H1 (cell line): ENCODE measurements at regions not wholly inside any gene's neighbourhood (a gene's known extent, or its start where the extent isn't known, plus 50 kb on each side); places are given as distances from the start of the nearest gene placed in this dataset.

Experiments used
- CTCF ChIA-PET: fragments of 300-600 bp; sonication (Branson Sonifier 250); formaldehyde crosslinking; loops from one replicate; lab custom pipeline; 2021; ENCODE audit not compliant: partially characterized antibody; lab: Charles Lee
- POLR2A ChIA-PET: fragments of 300-600 bp; sonication (Branson Sonifier 250); formaldehyde crosslinking; loops from one replicate; lab custom pipeline; 2021; ENCODE audit warnings: inconsistent platforms; ENCODE audit not compliant: partially characterized antibody; lab: Charles Lee
- DNase-seq, 2 experiments: peaks; one replicate each; pipeline versions ENCODE4 v3.0.0 to v3.0.0-alpha.2; 2010 to 2022; ENCODE audit warnings: low spot score in 2 of 2, low read depth in 1 of 2, mixed read lengths in 1 of 2
- FAIRE-seq: peaks from 2 replicates; lab custom pipeline; 2011; peaks lifted over from hg19 to GRCh38; lab: Jason Lieb, UNC
- H2AFZ ChIP-seq: 2 replicates; pipeline ENCODE4 v1.8.1; 2012; ENCODE audit warnings: low read length, inconsistent platforms
- H2AK5ac ChIP-seq: 2 replicates; pipeline ENCODE4 v1.6.1; 2013; ENCODE audit warnings: low read depth, low read length
- H2BK120ac ChIP-seq: replicated peaks from 2 replicates; pipeline ENCODE3; 2013; ENCODE audit warnings: low read depth, low read length, inconsistent platforms
- H2BK12ac ChIP-seq: 2 replicates; pipeline ENCODE4 v1.6.1; 2013; ENCODE audit warnings: low read depth, low read length
- H2BK15ac ChIP-seq: 2 replicates; pipeline ENCODE4 v1.6.1; 2013; ENCODE audit warnings: low read length
- H2BK20ac ChIP-seq: 2 replicates; pipeline ENCODE4 v1.6.1; 2013; ENCODE audit warnings: low read length
- H2BK5ac ChIP-seq: 2 replicates; pipeline ENCODE4 v1.6.1; 2013; ENCODE audit warnings: low read depth, low read length
- H3K14ac ChIP-seq: 2 replicates; pipeline ENCODE4 v1.6.1; 2013; ENCODE audit warnings: inconsistent platforms; ENCODE audit not compliant: insufficient read length
- H3K18ac ChIP-seq: 2 replicates; pipeline ENCODE4 v1.6.1; 2013; ENCODE audit warnings: low read length; ENCODE audit errors: extremely low read depth
- H3K23ac ChIP-seq: 2 replicates; pipeline ENCODE4 v1.6.1; 2013; ENCODE audit warnings: inconsistent platforms; ENCODE audit not compliant: insufficient read length
- H3K23me2 ChIP-seq: 2 replicates; pipeline ENCODE4 v1.6.1; 2013; ENCODE audit warnings: low read depth, low read length
- H3K27ac ChIP-seq: 2 replicates; pipeline ENCODE4 v1.6.1; 2011; ENCODE audit warnings: low read depth, low read length, inconsistent platforms
- H3K27me3 ChIP-seq, 4 experiments: replicated peaks in 1 of 4; 1 replicate in 1 of 4; 2 replicates in 3 of 4; pipeline versions ENCODE4 v1.6.1 to v1.8.1; 2011 to 2013; ENCODE audit warnings: low read length in 3 of 4, mild to moderate bottlenecking in 3 of 4, inconsistent platforms in 2 of 4, mixed read lengths in 2 of 4, moderate library complexity in 1 of 4; ENCODE audit not compliant: control insufficient read depth in 3 of 4, insufficient read depth in 3 of 4; ENCODE audit errors: extremely low read depth in 1 of 4
- H3K36me3 ChIP-seq, 4 experiments: 2 replicates each; pipeline versions ENCODE4 v1.6.1 to v1.8.1; 2011 to 2013; ENCODE audit warnings: mild to moderate bottlenecking in 4 of 4, low read length in 3 of 4, moderate library complexity in 2 of 4, control low read depth in 1 of 4, inconsistent platforms in 1 of 4; ENCODE audit not compliant: insufficient read depth in 4 of 4, control insufficient read depth in 2 of 4
- H3K4ac ChIP-seq: replicated peaks from 2 replicates; pipeline ENCODE3; 2013; ENCODE audit warnings: low read length, low read depth, mixed read lengths, inconsistent platforms; ENCODE audit not compliant: insufficient read length
- H3K4me1 ChIP-seq, 4 experiments: replicated peaks in 1 of 4; 1 replicate in 1 of 4; 2 replicates in 3 of 4; pipeline versions ENCODE4 v1.6.1 to v1.8.1; 2011 to 2013; ENCODE audit warnings: low read length in 3 of 4, inconsistent platforms in 2 of 4, mixed read lengths in 1 of 4; ENCODE audit not compliant: insufficient read depth in 4 of 4, control insufficient read depth in 3 of 4
- H3K4me2 ChIP-seq, 2 experiments: 2 replicates each; pipeline versions ENCODE4 v1.6.1 to v1.8.1; 2011 to 2013; ENCODE audit warnings: low read depth in 2 of 2, low read length in 2 of 2, control low read depth in 1 of 2, inconsistent platforms in 1 of 2, mild to moderate bottlenecking in 1 of 2; ENCODE audit not compliant: insufficient read depth in 1 of 2
- H3K4me3 ChIP-seq, 4 experiments: fragments of 200-600, 300-600 bp in 1 of 4; sonication (generic), shearing (Covaris generic), sonication (Bioruptor Twin) in 1 of 4; 2 replicates each; pipeline versions ENCODE4 v1.5.1 to v1.8.1; 2011 to 2016; ENCODE audit warnings: low read length in 4 of 4, low read depth in 3 of 4, control low read depth in 2 of 4, inconsistent platforms in 2 of 4, mild to moderate bottlenecking in 2 of 4, mixed read lengths in 1 of 4, moderate library complexity in 1 of 4; ENCODE audit not compliant: insufficient read depth in 2 of 4; ENCODE audit errors: extremely low read depth in 1 of 4
- H3K56ac ChIP-seq: replicated peaks from 2 replicates; pipeline ENCODE3; 2013; ENCODE audit warnings: low read depth, mild to moderate bottlenecking, mixed read lengths, low read length, inconsistent platforms; ENCODE audit not compliant: insufficient read length
- H3K79me1 ChIP-seq: 2 replicates; pipeline ENCODE4 v1.6.1; 2013; ENCODE audit warnings: low read depth, low read length, control low read depth
- H3K79me2 ChIP-seq, 2 experiments: 2 replicates each; pipeline versions ENCODE4 v1.6.1 to v1.8.1; 2012 to 2013; ENCODE audit warnings: low read length in 2 of 2, mild to moderate bottlenecking in 2 of 2, inconsistent platforms in 1 of 2; ENCODE audit not compliant: insufficient read depth in 2 of 2, control insufficient read depth in 1 of 2
- H3K9ac ChIP-seq, 4 experiments: replicated peaks in 1 of 4; 1 replicate in 1 of 4; 2 replicates in 3 of 4; pipeline versions ENCODE4 v1.6.1 to v1.8.1; 2011 to 2013; ENCODE audit warnings: low read depth in 3 of 4, low read length in 3 of 4, control low read depth in 2 of 4, mild to moderate bottlenecking in 2 of 4, moderate library complexity in 2 of 4, inconsistent platforms in 1 of 4; ENCODE audit errors: extremely low read depth in 1 of 4
- H3K9me3 ChIP-seq, 2 experiments: 2 replicates each; pipeline versions ENCODE4 v1.6.1 to v1.8.1; 2012 to 2013; ENCODE audit warnings: mild to moderate bottlenecking in 2 of 2, moderate library complexity in 2 of 2, control low read depth in 1 of 2, inconsistent platforms in 1 of 2, low read depth in 1 of 2, low read length in 1 of 2, mixed read lengths in 1 of 2; ENCODE audit not compliant: insufficient read depth in 2 of 2
- H4K20me1 ChIP-seq, 2 experiments: replicated peaks in 1 of 2; 2 replicates each; pipeline versions ENCODE3 to v1.8.1; 2011 to 2013; ENCODE audit warnings: inconsistent platforms in 2 of 2, low read length in 2 of 2, mild to moderate bottlenecking in 1 of 2; ENCODE audit not compliant: insufficient read depth in 2 of 2, control insufficient read depth in 1 of 2
- H4K5ac ChIP-seq: 2 replicates; pipeline ENCODE4 v1.6.1; 2013; ENCODE audit warnings: low read length, low read depth, mixed read lengths, inconsistent platforms; ENCODE audit not compliant: insufficient read length
- H4K8ac ChIP-seq: 2 replicates; pipeline ENCODE4 v1.8.0; 2013; ENCODE audit warnings: mild to moderate bottlenecking, moderate library complexity, low read length, inconsistent platforms; ENCODE audit not compliant: insufficient read depth; ENCODE audit errors: extremely low read depth
- H4K91ac ChIP-seq: replicated peaks from 2 replicates; pipeline ENCODE3; 2013; ENCODE audit warnings: low read length, mixed read lengths, inconsistent platforms; ENCODE audit not compliant: insufficient read length
- CHD2 ChIP-seq: IDR thresholded peaks from 2 replicates; pipeline ENCODE4 v1.6.1; 2012; ENCODE audit warnings: low read length, improper control_type of control experiment
- CREB1 ChIP-seq: IDR thresholded peaks from 2 replicates; pipeline ENCODE4 v1.6.1; 2012; ENCODE audit warnings: inconsistent platforms
- CTBP2 ChIP-seq: IDR thresholded peaks from 2 replicates; pipeline ENCODE4 v1.7.0; 2011; ENCODE audit warnings: borderline replicate concordance, mild to moderate bottlenecking, moderate library complexity, mixed read lengths, low read length; ENCODE audit not compliant: insufficient read depth, insufficient read length
- EGR1 ChIP-seq: IDR thresholded peaks from 2 replicates; pipeline ENCODE4 v1.6.1; 2011; ENCODE audit warnings: low read depth, low read length, borderline replicate concordance
- KDM4A ChIP-seq: IDR thresholded peaks from one replicate; pipeline ENCODE4 v1.7.1; 2012; ENCODE audit warnings: low read depth, mild to moderate bottlenecking, moderate library complexity, low read length, inconsistent platforms; ENCODE audit not compliant: severe bottlenecking
- POU5F1 ChIP-seq: IDR thresholded peaks from 2 replicates; pipeline ENCODE4 v1.6.1; 2011; ENCODE audit warnings: low read depth, mild to moderate bottlenecking, low read length, moderate library complexity
- RXRA ChIP-seq: IDR thresholded peaks from 2 replicates; pipeline ENCODE4 v1.6.1; 2011; ENCODE audit warnings: low read depth, mild to moderate bottlenecking, low read length, moderate library complexity; ENCODE audit not compliant: insufficient read depth
- SAP30 ChIP-seq: fragments of 300-600 bp; sonication (generic); IDR thresholded peaks from 2 replicates; pipeline ENCODE4 v1.7.1; 2012; ENCODE audit warnings: low read length, moderate library complexity, mild to moderate bottlenecking, inconsistent platforms; ENCODE audit not compliant: insufficient read depth, insufficient replicate concordance
- SP1 ChIP-seq: IDR thresholded peaks from 2 replicates; pipeline ENCODE4 v1.6.1; 2011; ENCODE audit warnings: low read depth, low read length
- SP4 ChIP-seq: IDR thresholded peaks from 2 replicates; pipeline ENCODE4 v1.6.1; 2012; ENCODE audit warnings: low read length, inconsistent platforms
- SUZ12 ChIP-seq: fragments of 200-600 bp; sonication (generic); IDR thresholded peaks from 2 replicates; pipeline ENCODE4 v1.6.1; 2012; ENCODE audit warnings: mild to moderate bottlenecking, inconsistent platforms, low read length, moderate library complexity, mixed read lengths
- WGBS, 2 experiments: shearing (Covaris generic) in 1 of 2; methylation state at CpG; one replicate each; pipeline versions ENCODE4 v1.1.6 to v1.1.7; 2013 to 2015; ENCODE audit warnings: low lambda C conversion rate in 2 of 2, mixed read lengths in 2 of 2, inconsistent platforms in 1 of 2, low coverage in 1 of 2, missing lambda C conversion rate in 1 of 2; ENCODE audit not compliant: insufficient replicate concordance in 2 of 2, insufficient coverage in 1 of 2, insufficient read length in 1 of 2; ENCODE audit errors: extremely low coverage in 1 of 2, missing lambda C conversion rate in 1 of 2; 5-methylcytosine and 5-hydroxymethylcytosine counted together

DNA sequence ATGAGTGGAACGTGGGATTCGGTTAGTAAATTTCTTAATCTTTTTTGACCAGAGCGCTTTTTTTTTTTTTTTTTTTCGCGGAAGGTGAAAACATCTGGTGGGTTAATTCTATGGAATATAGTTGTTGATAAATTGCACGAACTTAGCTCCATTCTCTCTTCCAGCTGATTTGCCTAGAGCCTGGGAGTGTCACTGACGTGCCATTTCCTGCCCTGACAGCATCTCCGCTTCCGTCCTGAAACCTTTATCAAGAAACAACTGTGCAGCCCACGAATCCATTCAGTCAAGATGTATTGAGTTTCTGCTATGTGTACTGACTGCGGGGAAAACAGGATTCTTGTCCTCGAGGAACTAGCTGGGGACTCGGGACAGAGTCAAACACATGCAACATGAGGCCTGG, 59.5 kb upstream of the TGM3 start:
- no peak overlapping the region for H2BK5ac ChIP-seq
- no peak for FAIRE-seq
- no peak overlapping the region for H3K23ac ChIP-seq
- no peaks in the 10 kb centered on the region for H3K79me1 ChIP-seq
- no peak overlapping the region for H3K14ac ChIP-seq
- DNase-seq, result no peak
- no peaks in the 10 kb centered on the region for H3K27me3 ChIP-seq
- ChIA-PET CTCF (interaction anchor here (0.9 to 3.1 kb wide), 13 partner anchors 10 to 113 kb away, joined by 3 to 14 read pairs (median 4); no protein-coding TSS in a partner anchor), POLR2A (interaction anchor here (0.7 kb wide), 1 partner anchor 233 kb away, joined by 3 read pairs; no protein-coding TSS in a partner anchor)
- no peak overlapping the region for H3K4me3 ChIP-seq
- no peak overlapping the region for H4K8ac ChIP-seq
- H4K5ac ChIP-seq, result no peak overlapping the region
- H2AK5ac ChIP-seq, result no peak overlapping the region
- no peaks in the 10 kb centered on the region for H3K79me2 ChIP-seq
- no peak overlapping the region for H3K9ac ChIP-seq
- no peak overlapping the region for H2BK120ac ChIP-seq
- 0 out of 2 replicates have a peak overlapping the region, but pooled peaks have one; percentile 51 for H2AFZ ChIP-seq
- H2BK20ac ChIP-seq, result no peak overlapping the region
- peaks cover 5 to 13% (median 9%) of the 10 kb centered on the region in 4 experiments for H3K4me1 ChIP-seq
- H3K36me3 ChIP-seq, result no peaks in the 10 kb centered on the region
- H2BK12ac ChIP-seq, result no peak overlapping the region
- H3K23me2 ChIP-seq, result no peaks in the 10 kb centered on the region
- H3K27ac ChIP-seq, result no peak overlapping the region
- H3K56ac ChIP-seq, result no peak overlapping the region
- no peak overlapping the region for H3K18ac ChIP-seq
- H4K91ac ChIP-seq, result no peak overlapping the region
- no peaks in the 10 kb centered on the region for H4K20me1 ChIP-seq
- H3K4me2 ChIP-seq, result no peak overlapping the region
- no peaks in the 10 kb centered on the region for H3K9me3 ChIP-seq
- WGBS, 2 experiments, result 75% methylated on average over 13 of the region's 13 CpGs; no CpG with 5 or more reads in 1 of the 2 experiments
- no peak overlapping the region for H2BK15ac ChIP-seq
- no peak overlapping the region for H3K4ac ChIP-seq
- TF ChIP-seq CREB1, result no peak
- TF ChIP-seq KDM4A, result no peak
- TF ChIP-seq POU5F1, result no peak
- no peak for TF ChIP-seq CTBP2
- TF ChIP-seq RXRA, result no peak
- TF ChIP-seq CHD2, result no peak
- no peak for TF ChIP-seq EGR1
- no peak for TF ChIP-seq SAP30
- TF ChIP-seq SP4, result no peak
- TF ChIP-seq SUZ12, result no peak
- no peak for TF ChIP-seq SP1
